ENCODE measurements at regions not wholly inside any gene's neighbourhood (a gene's known extent, or its start where the extent isn't known, plus 50 kb on each side); places are given as distances from the start of the nearest gene placed in this dataset.
"Not testable (repeated sequence)": the region's sequence is repeated elsewhere in the genome, so short reads cannot be mapped to it uniquely, and the experiment has no call there.

DNA sequence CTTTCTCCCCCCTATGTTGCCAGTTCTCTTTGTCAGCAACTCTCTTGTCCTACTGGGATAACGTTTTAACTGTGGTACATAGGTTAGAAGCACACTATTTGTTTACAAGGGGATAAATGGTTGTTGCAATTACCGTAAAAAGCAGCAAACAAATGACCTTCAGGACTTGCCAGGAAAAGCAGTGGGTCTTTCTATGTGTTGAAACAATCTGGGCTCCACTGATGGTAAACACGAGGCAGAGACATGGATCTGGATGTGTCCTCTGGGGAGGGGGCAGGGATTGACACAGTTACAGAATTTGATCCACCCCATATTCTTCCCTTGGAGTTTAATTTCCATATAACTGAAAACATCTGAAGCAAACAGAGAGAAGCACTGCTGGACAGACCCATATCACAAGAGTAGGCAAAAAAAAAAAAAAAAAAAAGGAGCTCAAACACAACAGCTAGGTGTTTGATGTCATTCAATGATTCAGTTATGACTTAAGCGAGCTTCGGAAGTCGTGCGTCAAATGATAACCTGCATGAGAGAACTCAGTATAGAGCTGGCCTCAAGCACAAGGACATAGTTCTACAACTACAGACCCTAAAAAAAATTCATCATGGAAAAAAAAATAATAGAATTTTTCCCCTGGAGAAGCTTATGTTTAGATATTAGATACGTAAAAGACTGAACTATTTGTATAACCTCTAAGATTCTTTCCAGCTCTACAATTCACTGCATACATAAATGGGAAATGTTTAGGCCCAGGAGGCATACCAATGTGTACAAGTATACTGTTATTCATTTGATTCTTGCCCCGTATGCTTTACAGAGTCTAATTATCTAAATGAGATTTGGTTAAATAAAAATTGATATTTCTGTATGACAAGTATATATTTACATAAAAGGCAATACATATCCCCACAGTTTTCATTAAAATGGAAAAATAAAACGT lies 127.7 kb downstream of the ALDH8A1 start:
- DNase-seq: no peak

DNA sequence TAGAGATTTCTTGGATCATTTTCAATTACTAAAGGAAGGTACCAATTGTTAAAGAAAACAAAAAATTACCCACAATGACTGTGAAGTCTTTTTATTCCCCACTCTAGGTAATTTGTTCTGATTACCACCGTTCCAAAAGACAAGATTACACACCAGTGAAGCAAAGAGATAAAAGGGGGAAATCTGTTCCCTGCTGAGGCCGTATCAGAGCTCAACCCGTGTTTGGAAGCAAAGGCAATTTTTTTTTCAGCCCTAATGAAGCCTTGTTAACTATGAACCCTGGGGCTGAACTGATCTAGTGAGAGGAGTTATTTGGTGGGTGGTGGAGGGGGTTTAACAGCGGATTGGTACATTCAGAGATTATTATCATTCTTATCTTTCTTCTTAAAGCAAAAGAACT lies 128.5 kb downstream of the ALDH8A1 start:
- DNase-seq: no peak

DNA sequence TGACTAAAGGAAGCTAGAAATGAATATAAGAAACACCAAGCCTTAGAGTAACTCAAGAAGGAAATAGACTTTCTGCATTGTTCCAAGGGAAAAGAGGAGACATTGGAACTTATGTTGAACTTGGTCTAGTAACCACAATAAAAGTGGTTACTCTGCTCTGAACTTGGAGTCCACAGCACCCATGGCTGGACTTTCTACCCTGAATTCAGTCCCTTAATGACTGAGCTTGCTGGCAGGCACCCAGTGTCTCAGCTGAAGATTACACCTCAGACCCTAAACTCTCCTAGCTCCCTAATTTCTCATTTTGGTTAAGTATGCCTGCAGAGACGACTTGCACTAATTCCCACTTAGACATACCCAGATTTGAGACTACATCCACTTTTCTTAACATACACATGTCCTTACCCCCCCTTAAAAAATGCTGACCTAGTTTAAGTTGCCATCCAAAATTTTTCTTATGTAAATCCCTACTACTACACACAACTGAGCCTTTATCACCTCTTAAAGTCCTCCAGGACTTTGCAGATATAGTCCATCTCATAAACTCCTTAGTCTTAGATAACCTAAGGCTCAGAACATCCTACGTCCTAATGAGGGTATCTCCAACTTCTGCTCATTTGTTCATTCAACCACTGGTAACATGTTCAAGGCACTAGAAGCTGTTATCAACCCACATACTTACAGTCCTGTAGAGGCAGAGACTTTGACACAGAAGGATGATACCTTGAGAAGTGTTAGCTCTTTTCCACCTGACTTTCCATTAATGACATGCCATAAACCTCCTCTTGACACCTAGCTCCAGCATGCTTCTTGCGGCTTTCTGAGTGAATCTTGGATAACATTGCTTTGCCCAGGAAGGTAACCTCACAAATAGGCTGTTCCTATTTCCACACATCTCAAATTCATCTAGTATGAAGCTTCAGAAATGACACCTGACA lies 129.8 kb downstream of the ALDH8A1 start:
- DNase-seq: no peak

DNA sequence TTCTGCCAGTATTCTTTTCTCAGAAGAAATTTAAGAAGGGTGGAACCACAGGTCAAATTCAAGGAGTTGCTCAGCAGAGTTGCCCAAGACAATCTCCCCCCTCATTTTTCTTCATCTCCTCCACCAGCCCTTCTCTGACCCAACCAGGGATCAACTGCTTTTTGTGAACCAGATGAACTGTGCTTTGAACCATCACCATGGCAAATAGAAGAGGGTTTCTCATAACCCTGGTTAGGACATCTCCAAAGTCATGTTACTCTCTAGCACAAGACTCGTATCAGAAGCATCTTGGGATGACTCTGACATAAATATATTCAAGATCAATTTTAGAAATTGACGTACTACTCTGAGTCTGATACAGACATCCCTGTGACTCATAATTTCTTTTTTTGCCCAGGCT lies 130.7 kb downstream of the ALDH8A1 start:
- no peak for DNase-seq

DNA sequence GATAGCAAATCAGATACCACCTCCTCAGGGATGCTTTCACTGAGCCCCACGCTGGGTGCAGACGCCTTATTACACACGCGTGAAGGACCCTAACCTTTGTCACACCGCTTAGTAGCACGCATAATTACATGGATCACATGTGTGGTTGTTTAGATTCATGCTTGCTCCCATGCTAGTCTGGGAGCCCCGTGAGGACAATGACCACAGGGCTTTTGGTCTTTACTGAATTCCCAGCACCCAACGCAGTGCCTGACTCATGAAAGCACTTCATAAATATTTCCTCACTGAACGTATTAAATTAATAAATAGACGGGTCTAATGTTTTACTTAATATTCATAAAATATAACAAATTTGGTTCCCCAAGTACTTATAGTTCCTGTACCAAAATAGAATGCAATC lies 132.5 kb downstream of the ALDH8A1 start:
- no peak for DNase-seq

DNA sequence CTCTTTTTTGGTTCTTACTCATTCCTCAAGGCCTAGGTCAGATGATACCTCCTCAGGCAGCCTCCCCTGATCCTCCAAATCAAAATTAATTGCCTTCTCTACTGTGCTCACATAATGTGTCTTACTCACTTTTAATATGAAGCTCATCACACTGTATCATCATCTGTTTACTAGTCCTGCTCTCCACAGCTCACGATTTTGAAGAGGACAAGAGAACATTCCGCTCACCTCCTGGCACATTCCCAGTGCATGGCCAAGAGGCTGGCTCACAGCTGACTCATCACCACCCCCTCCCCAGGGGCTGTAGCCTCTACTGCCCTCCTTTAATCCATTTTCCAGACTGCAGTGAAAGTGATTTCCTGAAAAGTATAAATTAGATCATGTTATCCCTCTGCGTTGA lies 133.1 kb downstream of the ALDH8A1 start:
- no peak for DNase-seq

DNA sequence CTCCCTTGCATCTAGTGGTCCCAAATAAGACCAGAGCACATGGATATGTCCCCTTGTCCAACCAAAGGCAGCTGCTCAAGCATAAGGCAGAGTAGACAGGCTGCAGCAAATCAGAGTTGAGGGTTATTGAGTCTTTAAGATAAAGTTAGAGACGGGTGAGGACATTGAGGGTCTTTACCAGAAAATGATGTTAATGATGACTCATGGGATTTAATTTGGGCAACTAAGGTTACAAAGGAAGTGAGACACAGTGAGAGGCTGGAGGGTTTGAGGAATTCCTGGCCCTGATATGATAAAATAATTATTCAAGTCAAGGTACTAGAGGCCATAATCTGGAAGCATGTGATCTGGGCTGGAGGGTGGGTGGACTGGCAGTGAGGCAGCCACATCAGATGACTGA lies 133.6 kb downstream of the ALDH8A1 start:
- DNase-seq: no peak

DNA sequence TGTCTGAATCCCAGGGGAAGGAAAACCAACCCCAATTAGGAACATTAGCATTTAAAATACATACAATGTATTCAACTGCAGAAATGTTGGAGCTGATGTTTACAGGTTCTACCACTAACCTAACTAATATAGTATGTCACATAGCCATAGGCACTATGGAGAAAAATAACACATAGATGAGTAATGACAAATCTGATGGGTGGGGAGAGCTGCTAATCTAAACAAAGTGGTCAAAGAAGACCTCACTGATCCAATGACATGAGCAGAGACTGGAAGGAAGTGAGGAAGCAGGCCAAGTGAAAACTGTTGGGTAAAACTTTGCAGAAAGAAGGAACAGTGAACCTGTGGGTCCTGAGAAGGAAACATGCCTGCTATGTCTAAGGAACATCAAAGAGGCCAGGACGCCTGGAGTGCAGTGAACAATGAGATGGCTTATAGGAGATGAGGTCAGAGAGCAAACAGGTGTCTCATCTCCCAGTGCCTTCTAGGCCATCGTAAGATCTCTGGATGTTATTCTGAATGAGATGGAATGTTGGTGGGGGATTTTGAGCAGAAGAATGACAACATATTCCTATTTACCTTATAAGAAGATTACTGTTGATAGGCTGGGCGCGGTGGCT lies 135.7 kb downstream of the ALDH8A1 start:
- DNase-seq: no peak

DNA sequence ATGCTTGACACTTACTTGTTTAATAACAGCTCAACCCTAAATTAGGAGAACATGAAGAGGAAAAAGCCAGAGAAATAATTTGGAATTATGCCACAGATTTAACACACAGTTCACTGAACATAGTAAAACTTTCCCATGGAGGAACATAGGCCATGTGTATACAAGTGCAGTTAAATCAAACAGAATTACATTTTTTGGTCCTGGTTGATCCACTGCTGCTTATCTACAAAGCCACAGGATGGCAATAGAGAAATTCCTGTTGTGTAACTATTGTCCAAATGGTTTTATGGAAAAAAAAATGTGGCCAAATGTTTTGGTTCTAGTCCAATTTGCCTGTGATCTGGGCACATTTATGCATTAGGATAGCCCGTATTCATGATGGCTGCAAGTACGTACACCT lies 136.8 kb downstream of the ALDH8A1 start:
- no peak for DNase-seq

DNA sequence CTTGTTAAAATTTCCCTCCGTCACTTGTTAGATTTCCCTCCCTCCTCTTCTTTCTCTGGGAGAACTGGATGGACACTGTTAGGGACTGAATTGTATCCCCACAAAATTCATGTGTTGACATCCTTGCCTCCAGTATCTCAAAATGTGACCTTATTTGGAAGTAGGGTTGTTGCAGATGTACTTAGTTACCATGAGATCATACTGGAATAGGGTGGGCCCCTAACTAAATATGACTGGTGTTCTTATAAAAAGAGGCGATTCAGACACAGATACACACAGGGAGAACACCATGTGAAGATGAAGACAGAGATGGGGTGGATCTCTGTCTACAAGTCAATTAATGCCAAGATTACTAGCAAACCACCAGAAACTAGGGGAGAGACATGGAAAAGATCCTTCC lies 139.5 kb downstream of the ALDH8A1 start:
- no peak for DNase-seq

DNA sequence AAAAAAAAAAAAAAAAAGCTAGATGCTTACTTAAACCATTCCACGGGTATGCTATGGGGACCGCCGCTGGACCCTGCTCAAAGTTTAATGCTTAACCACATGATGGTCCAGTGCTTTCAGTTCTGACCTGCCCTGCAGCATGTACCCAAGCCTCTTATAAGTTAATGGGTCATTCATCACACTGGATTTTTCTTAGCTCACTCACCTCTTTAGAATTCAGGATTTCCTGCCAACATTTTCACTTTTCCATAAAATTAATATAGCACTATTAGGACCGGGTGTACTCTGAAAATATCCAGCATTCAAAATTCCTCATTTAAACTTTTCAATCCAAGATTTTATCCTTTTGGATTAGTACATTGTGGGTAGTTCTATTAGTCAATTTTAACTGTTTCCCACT lies 140.8 kb downstream of the ALDH8A1 start:
- no peak for DNase-seq

DNA sequence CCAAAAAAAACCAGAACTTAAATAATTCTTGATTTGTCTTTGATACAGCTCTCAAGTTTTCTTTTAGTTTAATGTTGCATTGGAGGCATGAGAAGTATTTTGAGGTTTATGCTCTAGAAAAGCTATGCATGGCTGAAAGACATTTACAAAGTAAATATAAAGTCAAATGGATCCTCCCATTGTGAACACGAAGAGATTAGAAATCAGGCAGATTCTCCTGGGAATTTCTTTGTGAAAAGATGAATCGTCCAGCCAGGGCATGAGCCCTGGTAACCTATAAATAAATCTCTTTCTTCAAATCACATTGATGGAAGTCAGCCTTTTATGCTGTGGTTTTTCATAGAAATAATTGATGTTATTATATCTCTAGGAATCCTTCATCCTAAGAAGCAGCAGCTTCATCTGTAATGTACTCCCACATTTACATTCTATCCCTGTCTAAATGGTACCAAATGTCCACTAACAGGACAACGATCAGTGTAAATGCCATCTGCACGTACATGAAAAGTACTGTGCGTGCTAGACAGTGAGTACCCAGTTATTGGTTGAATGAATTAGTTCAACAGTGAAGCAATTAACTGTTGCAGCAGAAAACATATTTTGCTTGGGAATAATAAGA lies 143.6 kb downstream of the ALDH8A1 start:
- no peak for DNase-seq

DNA sequence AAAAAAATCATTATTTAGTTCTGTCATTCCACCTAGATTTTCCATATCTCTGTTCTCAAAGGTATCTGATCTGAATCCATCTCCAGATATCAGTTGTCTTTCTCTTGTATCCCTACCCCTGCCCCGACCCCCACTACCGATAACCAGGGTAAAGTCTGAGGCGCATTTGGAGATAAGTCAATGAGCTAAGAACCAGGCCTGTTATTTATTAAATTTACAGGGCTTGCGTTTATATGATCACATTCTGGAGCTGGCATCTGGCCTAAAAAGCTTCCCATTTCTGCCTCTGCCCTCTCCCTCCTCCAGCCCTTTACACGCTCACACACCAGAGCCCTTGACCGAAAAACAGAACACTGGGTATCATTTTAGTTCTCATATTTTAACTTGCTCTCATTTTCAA lies 144.7 kb downstream of the ALDH8A1 start:
- no peak for DNase-seq

DNA sequence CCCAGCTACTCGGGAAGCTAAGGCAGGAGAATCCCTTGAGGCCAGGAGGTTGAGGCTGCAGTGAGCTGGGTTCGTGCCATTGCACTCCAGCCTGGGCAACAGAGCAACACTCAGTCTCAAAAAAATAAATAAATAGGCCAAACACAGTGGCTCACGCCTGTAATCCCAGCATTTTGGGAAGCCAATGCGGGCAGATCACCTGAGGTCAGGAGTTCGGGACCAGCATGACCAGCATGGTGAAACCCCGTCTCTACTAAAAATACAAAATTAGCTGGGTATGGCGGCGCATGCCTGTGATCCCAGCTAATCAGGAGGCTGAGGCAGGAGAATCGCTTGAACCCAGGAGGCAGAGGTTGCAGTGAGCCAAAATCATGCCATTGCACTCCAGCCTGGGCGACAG lies 145.6 kb downstream of the ALDH8A1 start:
- not testable (repeated sequence) for DNase-seq

DNA sequence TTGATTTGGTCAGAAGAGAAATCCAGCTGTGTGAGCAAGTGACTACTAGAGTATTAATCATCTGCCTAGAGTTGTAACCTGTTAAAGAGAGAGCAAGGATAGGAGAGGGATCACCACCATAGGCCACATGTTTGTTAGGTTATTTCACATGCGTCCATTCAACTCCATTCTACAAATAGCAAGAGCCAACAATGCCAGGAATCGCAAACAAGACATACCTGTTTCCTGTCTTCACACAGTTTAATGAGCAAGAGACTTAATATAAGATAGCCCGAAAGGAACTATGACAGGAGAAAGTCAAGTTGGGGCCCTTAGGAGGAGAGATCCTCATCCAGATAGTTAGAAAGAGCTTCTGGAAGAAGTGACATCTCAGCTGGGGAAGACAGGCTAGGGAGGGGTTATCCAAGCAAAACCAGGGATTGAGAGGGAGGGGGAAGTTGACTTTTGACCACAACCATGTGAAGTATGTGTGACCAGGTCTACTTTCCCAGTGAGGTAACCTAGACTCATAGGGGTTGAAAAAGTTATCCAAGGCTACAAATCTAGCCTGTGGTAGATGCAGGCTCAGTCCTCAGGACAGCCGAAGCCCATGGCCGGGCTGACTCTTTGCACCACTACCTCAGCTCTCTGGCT lies 147.4 kb downstream of the ALDH8A1 start:
- DNase-seq: no peak

DNA sequence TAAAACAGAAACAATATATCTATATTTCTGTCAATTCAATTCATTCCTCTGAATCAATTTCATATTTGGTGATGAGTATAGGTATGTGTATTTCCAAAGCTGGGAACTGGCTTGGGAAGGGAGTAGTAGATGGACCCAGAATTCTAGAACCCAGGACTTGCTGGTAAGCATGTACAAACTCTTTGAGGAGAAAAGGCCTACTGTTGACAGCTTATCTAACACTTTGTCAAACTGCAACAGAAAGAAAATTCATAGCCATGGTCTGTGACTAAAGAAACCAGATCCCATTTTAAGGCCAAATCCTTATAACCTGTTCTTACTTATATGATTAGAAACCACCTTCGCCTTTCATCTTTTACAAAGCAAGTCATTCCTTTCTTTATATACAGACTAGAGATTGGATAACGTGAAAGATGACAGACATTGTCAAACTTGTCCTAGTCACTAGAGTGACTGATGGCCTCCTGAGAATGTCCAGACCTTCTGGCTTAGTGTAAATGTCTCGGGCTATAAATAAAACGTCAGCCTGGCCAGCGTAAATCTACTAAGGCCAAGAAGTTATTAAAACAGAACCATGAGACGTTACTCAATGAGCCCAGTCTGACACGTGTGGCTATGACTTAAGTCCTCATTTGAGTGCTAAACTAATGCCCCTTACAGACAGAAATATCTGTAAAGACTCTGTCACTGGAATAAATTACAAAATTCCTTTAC lies 152.3 kb downstream of the ALDH8A1 start:
- no peak for DNase-seq

DNA sequence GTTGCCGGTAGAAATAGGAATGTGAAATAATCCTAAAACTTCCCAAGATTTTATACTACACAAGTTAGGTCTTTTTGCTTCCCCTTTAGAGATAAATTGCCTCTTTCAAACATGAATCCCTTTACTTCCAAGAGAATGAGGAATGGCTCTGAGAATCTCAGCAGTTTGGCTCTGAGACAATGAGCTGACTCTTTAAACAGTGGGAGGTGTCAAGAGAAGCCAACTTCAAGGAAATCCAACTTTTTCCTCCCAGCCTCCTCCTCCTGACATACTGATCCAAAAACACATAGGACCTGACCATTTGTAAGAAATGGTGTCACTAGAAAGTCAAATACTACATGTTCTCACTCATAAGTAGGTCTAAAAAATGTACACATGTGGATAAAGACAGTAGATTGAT lies 154.2 kb downstream of the ALDH8A1 start:
- no peak for DNase-seq

DNA sequence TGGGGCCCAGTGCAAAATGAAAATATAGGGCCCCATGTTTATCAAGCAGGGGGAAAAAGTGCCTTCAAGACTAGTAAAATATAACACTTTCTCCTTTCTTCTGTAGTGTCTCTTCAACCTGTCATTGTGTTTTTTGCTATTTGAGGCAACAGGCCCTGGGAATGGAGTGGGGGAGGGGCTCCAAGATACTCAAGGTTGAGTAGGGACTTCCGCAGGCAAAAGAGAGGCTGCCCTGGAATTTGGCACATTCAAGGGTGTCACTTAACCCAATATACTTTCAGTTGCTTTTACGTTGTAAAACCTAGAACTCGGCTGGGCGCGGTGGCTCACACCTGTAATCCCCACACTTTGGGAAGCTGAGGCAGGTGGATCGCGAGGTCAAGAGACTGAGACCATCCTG lies 154.9 kb downstream of the ALDH8A1 start:
- no peak for DNase-seq

DNA sequence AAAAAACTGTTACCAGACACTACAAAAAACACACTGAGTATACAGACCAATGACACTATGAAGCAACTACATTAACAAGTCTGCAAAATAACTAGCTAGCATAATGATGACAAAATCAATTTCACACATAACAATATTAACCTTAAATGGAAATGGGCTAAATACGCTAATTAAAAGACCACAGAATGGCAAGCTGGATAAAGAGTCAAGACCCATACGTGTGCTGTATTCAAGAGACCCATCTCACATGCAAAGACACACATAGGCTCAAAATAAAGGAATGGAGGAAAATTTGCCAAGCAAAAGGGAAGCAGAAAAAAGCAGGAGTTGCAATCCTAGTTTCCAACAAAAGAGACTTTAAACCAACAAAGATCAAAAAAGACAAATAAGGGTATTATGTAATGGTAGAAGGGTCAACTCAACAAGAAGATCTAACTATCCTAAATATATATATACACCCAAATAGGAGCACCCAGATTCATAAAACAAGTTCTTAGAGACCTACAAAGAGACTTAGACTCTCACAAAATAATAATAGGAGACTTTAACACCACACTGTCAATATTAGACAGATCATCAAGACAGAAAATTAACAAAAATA lies 158.6 kb downstream of the ALDH8A1 start:
- DNase-seq: not testable (repeated sequence)

DNA sequence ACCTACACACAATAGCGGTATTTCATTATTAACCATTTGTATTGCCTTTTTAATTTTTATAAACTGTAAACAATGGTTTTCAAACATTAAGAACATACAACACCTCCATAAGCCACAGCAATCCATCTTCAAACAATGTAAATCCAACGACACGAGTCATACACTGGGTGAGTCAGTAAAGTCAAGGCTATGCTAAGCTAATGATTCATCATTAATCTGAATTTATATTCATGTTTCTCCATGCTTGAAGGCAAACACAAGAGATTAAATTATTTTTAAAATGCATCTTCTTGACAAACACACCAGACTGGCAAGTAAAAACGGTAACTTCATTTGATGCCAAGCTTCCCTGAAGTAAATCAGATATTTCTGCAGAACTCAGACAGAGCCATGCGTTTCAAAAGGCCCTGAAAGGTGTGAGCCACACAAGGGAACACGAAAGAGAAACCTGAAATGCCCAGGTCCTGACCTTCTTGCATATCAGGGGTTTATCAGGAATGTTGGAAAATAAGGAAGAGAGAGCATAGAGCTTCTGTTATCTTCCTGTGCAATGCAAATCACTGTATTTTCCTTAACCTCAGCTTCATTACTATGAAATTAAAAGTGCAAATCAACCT lies 162.5 kb downstream of the ALDH8A1 start:
- DNase-seq: no peak

DNA sequence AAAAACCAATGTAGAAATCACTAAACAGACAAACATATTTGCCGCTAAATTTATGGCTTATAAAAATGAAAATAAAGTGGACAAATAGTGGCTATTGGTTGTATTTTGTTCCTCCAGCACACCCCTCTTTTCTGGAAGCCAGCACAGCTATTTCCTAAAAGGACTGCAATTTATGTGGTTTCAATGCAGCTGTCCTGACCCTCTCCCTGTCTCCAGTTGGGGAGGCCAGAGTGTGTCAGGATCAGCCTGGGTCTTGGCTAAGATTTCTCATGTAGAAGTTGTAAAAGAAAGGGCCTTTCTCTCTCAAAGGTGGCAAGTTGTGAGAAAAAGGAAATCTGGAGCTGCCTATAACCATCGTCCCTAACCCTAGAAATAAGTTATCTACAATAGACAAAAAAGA lies 165.6 kb downstream of the ALDH8A1 start:
- DNase-seq: no peak
